GM20000 (cell line): ENCODE measurements at regions not wholly inside any gene's neighbourhood (a gene's known extent, or its start where the extent isn't known, plus 50 kb on each side); places are given as distances from the start of the nearest gene placed in this dataset.
"Not testable (repeated sequence)": the region's sequence is repeated elsewhere in the genome, so short reads cannot be mapped to it uniquely, and the experiment has no call there.

Experiments used
- DNase-seq: peaks from one replicate; pipeline ENCODE4 v3.0.0; 2012; ENCODE audit warnings: low spot score
- CTCF ChIP-seq: IDR thresholded peaks from 2 replicates; pipeline ENCODE4 v1.5.1; 2012; ENCODE audit warnings: mild to moderate bottlenecking, control low read depth; ENCODE audit errors: extremely low read depth, missing control alignments

GRCh38 chrX:123121241-123121640 is 62.8 kb upstream of the GRIA3 start:
- no peak for DNase-seq
- no peak for TF ChIP-seq CTCF

- not testable (repeated sequence) for DNase-seq
Measured at GRCh38 chrX:123129805-123130204, 54.3 kb upstream of the GRIA3 start.
